Testis (tissue), 2 donors: ENCODE measurements at regions not wholly inside any gene's neighbourhood (a gene's known extent, or its start where the extent isn't known, plus 50 kb on each side); places are given as distances from the start of the nearest gene placed in this dataset.

ENCODE experiments used
- CTCF ChIP-seq, 3 experiments: fragments of 450-650 bp in 2 of 3; fragments of 200-600 bp in 1 of 3; sonication (generic) in 1 of 3; IDR thresholded peaks; one replicate each; pipeline ENCODE4 v1.5.1; 2016 to 2019; ENCODE audit warnings: antibody characterized with exemption in 3 of 3, mild to moderate bottlenecking in 2 of 3, moderate library complexity in 1 of 3
- POLR2A ChIP-seq: fragments of 450-650 bp; IDR thresholded peaks from one replicate; pipeline ENCODE4 v1.6.1; 2017; ENCODE audit warnings: antibody characterized with exemption, mild to moderate bottlenecking, moderate library complexity

- TF ChIP-seq CTCF (IDR thresholded peaks at IDR 0.05) (no peak), POLR2A (no peak)
Observed at GRCh38 chr2:15853903-15854302, 86.4 kb upstream of the MYCN start.
